ENCODE measurements at regions not wholly inside any gene's neighbourhood (a gene's known extent, or its start where the extent isn't known, plus 50 kb on each side); places are given as distances from the start of the nearest gene placed in this dataset.

DNA sequence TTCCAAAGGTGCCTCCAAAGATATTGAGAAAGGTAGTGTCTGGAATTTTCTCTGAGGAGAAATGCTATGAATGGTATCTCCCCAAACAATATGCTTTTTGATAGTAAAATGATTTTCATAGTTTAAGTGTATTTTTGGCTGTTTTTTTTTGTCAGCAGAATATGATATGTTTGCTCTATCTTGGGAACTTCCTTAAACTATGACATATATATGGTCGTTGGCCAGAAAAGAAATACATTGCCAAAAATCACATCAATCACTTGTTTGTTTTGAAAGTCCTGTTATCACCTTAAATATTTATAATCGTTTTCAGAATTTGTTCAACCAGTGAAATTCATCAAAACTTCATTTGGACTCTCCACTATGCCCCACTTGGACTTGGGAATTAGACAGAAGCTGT is 816.9 kb downstream of the CDH11 start:
- H3K79me2 ChIP-seq, result no peaks in the 10 kb centered on the region
- H3K9me3 ChIP-seq (ENCODE audit: low read depth), result peaks cover 2% of the 10 kb centered on the region
- H3K4me1 ChIP-seq (ENCODE audit: insufficient read depth), result no peaks in the 10 kb centered on the region
- no peak overlapping the region for H3K4me2 ChIP-seq
- H3K9me2 ChIP-seq (replicated peaks; ENCODE audit: insufficient read depth), result no peaks in the 10 kb centered on the region
- 77% methylated on average over 2 of the region's 2 CpGs for WGBS (ENCODE audit: low lambda C conversion rate, missing lambda C conversion rate)
- no peaks in the 10 kb centered on the region for H3K27me3 ChIP-seq
- H2AFZ ChIP-seq, result no peak overlapping the region
- no peaks in the 10 kb centered on the region for H4K20me1 ChIP-seq (ENCODE audit: insufficient read depth, poor library complexity, severe bottlenecking)
- TF ChIP-seq, protein P1, sequence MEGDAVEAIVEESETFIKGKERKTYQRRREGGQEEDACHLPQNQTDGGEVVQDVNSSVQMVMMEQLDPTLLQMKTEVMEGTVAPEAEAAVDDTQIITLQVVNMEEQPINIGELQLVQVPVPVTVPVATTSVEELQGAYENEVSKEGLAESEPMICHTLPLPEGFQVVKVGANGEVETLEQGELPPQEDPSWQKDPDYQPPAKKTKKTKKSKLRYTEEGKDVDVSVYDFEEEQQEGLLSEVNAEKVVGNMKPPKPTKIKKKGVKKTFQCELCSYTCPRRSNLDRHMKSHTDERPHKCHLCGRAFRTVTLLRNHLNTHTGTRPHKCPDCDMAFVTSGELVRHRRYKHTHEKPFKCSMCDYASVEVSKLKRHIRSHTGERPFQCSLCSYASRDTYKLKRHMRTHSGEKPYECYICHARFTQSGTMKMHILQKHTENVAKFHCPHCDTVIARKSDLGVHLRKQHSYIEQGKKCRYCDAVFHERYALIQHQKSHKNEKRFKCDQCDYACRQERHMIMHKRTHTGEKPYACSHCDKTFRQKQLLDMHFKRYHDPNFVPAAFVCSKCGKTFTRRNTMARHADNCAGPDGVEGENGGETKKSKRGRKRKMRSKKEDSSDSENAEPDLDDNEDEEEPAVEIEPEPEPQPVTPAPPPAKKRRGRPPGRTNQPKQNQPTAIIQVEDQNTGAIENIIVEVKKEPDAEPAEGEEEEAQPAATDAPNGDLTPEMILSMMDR (IDR thresholded peaks at IDR 0.05; ENCODE audit: poor library complexity), result no peak
- TF ChIP-seq EZH2phosphoT487 (IDR thresholded peaks at IDR 0.05; ENCODE audit: low read depth, severe bottlenecking, unreplicated experiment), result no peak
- no peak for TF ChIP-seq EZH2 (IDR thresholded peaks at IDR 0.05; ENCODE audit: borderline replicate concordance)
- no peak overlapping the region for H3K4me3 ChIP-seq
- DNase-seq (ENCODE audit: low spot score), result no peak
- no peak overlapping the region for H3K27ac ChIP-seq
- no peaks in the 10 kb centered on the region for H3K36me3 ChIP-seq (replicated peaks; ENCODE audit: insufficient read depth, low read depth)

DNA sequence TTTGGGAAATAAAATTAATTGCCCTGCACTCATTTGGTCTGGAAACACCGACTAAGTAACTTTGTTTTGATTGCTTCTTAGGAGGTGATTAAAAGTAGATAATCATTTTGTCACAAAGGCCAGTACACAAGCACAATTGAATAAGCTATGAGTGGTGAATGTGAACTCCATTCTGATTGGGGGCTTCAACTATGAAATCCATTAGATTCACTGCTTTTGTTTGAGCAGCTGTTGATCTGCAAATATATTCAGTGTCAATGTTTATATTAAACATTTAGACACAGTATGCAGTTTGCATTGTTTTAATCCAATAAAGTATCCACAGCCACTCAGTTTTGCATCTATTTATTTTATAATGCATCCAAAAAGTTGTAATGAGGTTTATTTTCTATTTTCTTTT is 817.5 kb downstream of the CDH11 start:
- H3K27me3 ChIP-seq, result no peaks in the 10 kb centered on the region
- no peaks in the 10 kb centered on the region for H3K4me1 ChIP-seq (ENCODE audit: insufficient read depth)
- no peak for DNase-seq (ENCODE audit: low spot score)
- H3K9me3 ChIP-seq (ENCODE audit: low read depth), result peaks cover under 1% of the 10 kb centered on the region
- H2AFZ ChIP-seq, result no peak overlapping the region
- H3K9me2 ChIP-seq (replicated peaks; ENCODE audit: insufficient read depth), result no peaks in the 10 kb centered on the region
- H3K36me3 ChIP-seq (replicated peaks; ENCODE audit: insufficient read depth, low read depth), result no peaks in the 10 kb centered on the region
- H3K27ac ChIP-seq, result no peak overlapping the region
- no peak overlapping the region for H3K4me2 ChIP-seq
- no peaks in the 10 kb centered on the region for H4K20me1 ChIP-seq (ENCODE audit: insufficient read depth, poor library complexity, severe bottlenecking)
- no peak overlapping the region for H3K4me3 ChIP-seq
- WGBS (ENCODE audit: low lambda C conversion rate, missing lambda C conversion rate), result 61% methylated on average over 1 of the region's 1 CpG
- TF ChIP-seq EZH2 (IDR thresholded peaks at IDR 0.05; ENCODE audit: borderline replicate concordance) (no peak), EZH2phosphoT487 (IDR thresholded peaks at IDR 0.05; ENCODE audit: low read depth, severe bottlenecking, unreplicated experiment) (no peak)
- TF ChIP-seq, protein P1 (IDR thresholded peaks at IDR 0.05; ENCODE audit: poor library complexity), result no peak
- no peaks in the 10 kb centered on the region for H3K79me2 ChIP-seq

DNA sequence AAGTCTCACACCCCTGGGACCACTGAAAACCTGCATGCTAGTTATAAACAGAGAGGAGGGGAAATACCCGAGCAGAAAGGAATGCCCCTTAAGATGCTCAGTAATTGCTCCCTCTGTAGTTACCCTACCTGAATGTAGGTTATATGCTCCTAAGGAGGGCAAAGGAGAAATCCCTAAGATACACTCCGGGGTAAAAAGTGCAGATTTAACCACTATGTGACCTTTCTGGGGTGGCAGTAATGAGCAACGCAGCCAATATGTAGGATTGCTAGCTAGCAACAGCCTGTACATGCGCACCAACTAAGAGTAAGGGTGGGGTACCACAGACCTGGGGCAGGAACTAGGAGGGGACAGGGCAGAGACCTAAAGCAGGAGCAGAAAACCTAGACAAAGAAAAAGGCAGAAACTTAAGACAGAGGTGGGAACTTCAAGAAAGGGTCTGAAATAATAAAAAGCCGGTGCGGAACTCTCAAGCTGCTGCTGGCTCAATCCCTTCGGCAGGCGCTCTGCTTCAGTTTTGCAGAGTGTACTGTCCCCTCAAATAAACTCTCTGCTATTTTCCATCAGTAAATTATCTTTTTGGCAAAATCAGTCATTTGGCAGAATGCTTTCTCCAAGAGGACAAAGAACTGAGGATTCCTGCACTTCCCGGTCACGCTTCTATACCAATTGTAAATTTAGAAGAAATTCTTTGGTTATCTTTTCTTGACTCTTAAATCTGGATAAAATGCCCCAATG is 823.8 kb downstream of the CDH11 start:
- WGBS (ENCODE audit: low lambda C conversion rate, missing lambda C conversion rate), result 94% methylated on average over 10 of the region's 10 CpGs
- H3K27me3 ChIP-seq, result no peaks in the 10 kb centered on the region
- H3K9me3 ChIP-seq (ENCODE audit: low read depth), result no peaks in the 10 kb centered on the region
- no peaks in the 10 kb centered on the region for H4K20me1 ChIP-seq (ENCODE audit: insufficient read depth, poor library complexity, severe bottlenecking)
- no peaks in the 10 kb centered on the region for H3K36me3 ChIP-seq (replicated peaks; ENCODE audit: insufficient read depth, low read depth)
- no peaks in the 10 kb centered on the region for H3K4me1 ChIP-seq (ENCODE audit: insufficient read depth)
- no peak overlapping the region for H2AFZ ChIP-seq
- no peak overlapping the region for H3K27ac ChIP-seq
- H3K4me2 ChIP-seq, result no peak overlapping the region
- DNase-seq (ENCODE audit: low spot score), result no peak
- H3K9me2 ChIP-seq (replicated peaks; ENCODE audit: insufficient read depth), result no peaks in the 10 kb centered on the region
- H3K4me3 ChIP-seq, result no peak overlapping the region
- no peaks in the 10 kb centered on the region for H3K79me2 ChIP-seq
- TF ChIP-seq, protein P1 (IDR thresholded peaks at IDR 0.05; ENCODE audit: poor library complexity), result no peak
- TF ChIP-seq EZH2phosphoT487 (IDR thresholded peaks at IDR 0.05; ENCODE audit: low read depth, severe bottlenecking, unreplicated experiment) (no peak), EZH2 (IDR thresholded peaks at IDR 0.05; ENCODE audit: borderline replicate concordance) (no peak)
